ENCODE measurements at regions not wholly inside any gene's neighbourhood (a gene's known extent, or its start where the extent isn't known, plus 50 kb on each side); places are given as distances from the start of the nearest gene placed in this dataset.

- no peak overlapping the region for H3K27ac ChIP-seq (ENCODE audit: low read depth in 1 of 2, low read length in 1 of 2)
- no peak overlapping the region for H3K4me3 ChIP-seq
- ATAC-seq (ENCODE audit: insufficient read depth, low FRiP score) = no peak
- H3K36me3 ChIP-seq (ENCODE audit: control insufficient read depth in 4 of 4, insufficient read depth in 4 of 4, low read length in 4 of 4) = no peaks in the 10 kb centered on the region
- H3K4me1 ChIP-seq (ENCODE audit: control insufficient read depth in 5 of 5, insufficient read depth in 5 of 5, low read length in 5 of 5) = peaks cover 0 to 7% (median 0%) of the 10 kb centered on the region in 5 donors
- no peak overlapping the region for H3K9ac ChIP-seq (ENCODE audit: insufficient read depth in 1 of 2, low read length in 2 of 2)
- 87 to 94% methylated on average over 3 of the region's 3 CpGs for WGBS, 2 donors
- no peak for DNase-seq
- no peak for TF ChIP-seq CTCF (IDR thresholded peaks at IDR 0.05; ENCODE audit: control extremely low read depth, extremely low read depth)
- no peaks in the 10 kb centered on the region for H3K9me3 ChIP-seq (ENCODE audit: control insufficient read depth in 4 of 4, insufficient read depth in 3 of 4, low read length in 3 of 4)
- no peaks in the 10 kb centered on the region for H3K27me3 ChIP-seq (ENCODE audit: control insufficient read depth in 3 of 3, insufficient read depth in 3 of 3, low read length in 2 of 3)
These were observed 106.8 kb downstream of the ZBTB18 start for GRCh38 chr1:244157731-244158438.

GRCh38 chr1:244159646-244160045 lies 108.6 kb downstream of the ZBTB18 start:
- WGBS, 2 donors = 77 to 90% methylated on average over 8 of the region's 8 CpGs
- TF ChIP-seq CTCF (IDR thresholded peaks at IDR 0.05; ENCODE audit: control extremely low read depth, extremely low read depth) = no peak

GRCh38 chr1:244160455-244161235 lies 109.6 kb downstream of the ZBTB18 start:
- Histone ChIP-seq H3K27ac (ENCODE audit: low read depth in 1 of 2, low read length in 1 of 2) (no peak overlapping the region), H3K9ac (ENCODE audit: insufficient read depth in 1 of 2, low read length in 2 of 2) (no peak overlapping the region), H3K27me3 (ENCODE audit: control insufficient read depth in 3 of 3, insufficient read depth in 3 of 3, low read length in 2 of 3) (no peaks in the 10 kb centered on the region), H3K4me3 (no peak overlapping the region), H3K9me3 (ENCODE audit: control insufficient read depth in 4 of 4, insufficient read depth in 3 of 4, low read length in 3 of 4) (no peaks in the 10 kb centered on the region), H3K36me3 (ENCODE audit: control insufficient read depth in 4 of 4, insufficient read depth in 4 of 4, low read length in 4 of 4) (no peaks in the 10 kb centered on the region), H3K4me1 (ENCODE audit: control insufficient read depth in 5 of 5, insufficient read depth in 5 of 5, low read length in 5 of 5) (peaks cover 0 to 5% (median 0%) of the 10 kb centered on the region in 5 donors)
- no peak for TF ChIP-seq CTCF (IDR thresholded peaks at IDR 0.05; ENCODE audit: control extremely low read depth, extremely low read depth)
- DNase-seq (no peak), ATAC-seq (ENCODE audit: insufficient read depth, low FRiP score) (no peak)
- 55 to 78% methylated on average over 9 of the region's 9 CpGs for WGBS, 2 donors

More at GRCh38 chr1:244159646-244160045, 108.6 kb downstream of the ZBTB18 start:
- no peaks in the 10 kb centered on the region for H3K36me3 ChIP-seq (ENCODE audit: control insufficient read depth in 4 of 4, insufficient read depth in 4 of 4, low read length in 4 of 4)
- H3K9me3 ChIP-seq (ENCODE audit: control insufficient read depth in 4 of 4, insufficient read depth in 3 of 4, low read length in 3 of 4) = no peaks in the 10 kb centered on the region
- no peak for ATAC-seq (ENCODE audit: insufficient read depth, low FRiP score)
- H3K27ac ChIP-seq (ENCODE audit: low read depth in 1 of 2, low read length in 1 of 2) = no peak overlapping the region
- H3K27me3 ChIP-seq (ENCODE audit: control insufficient read depth in 3 of 3, insufficient read depth in 3 of 3, low read length in 2 of 3) = no peaks in the 10 kb centered on the region
- no peak overlapping the region for H3K9ac ChIP-seq (ENCODE audit: insufficient read depth in 1 of 2, low read length in 2 of 2)
- DNase-seq = no peak
- no peak overlapping the region for H3K4me3 ChIP-seq
- H3K4me1 ChIP-seq (ENCODE audit: control insufficient read depth in 5 of 5, insufficient read depth in 5 of 5, low read length in 5 of 5) = peaks cover 0 to 5% (median 2%) of the 10 kb centered on the region in 5 donors

All from lung (tissue), 11 donors.